ENCODE measurements at regions not wholly inside any gene's neighbourhood (a gene's known extent, or its start where the extent isn't known, plus 50 kb on each side); places are given as distances from the start of the nearest gene placed in this dataset.
"Not testable (repeated sequence)": the region's sequence is repeated elsewhere in the genome, so short reads cannot be mapped to it uniquely, and the experiment has no call there.

DNA sequence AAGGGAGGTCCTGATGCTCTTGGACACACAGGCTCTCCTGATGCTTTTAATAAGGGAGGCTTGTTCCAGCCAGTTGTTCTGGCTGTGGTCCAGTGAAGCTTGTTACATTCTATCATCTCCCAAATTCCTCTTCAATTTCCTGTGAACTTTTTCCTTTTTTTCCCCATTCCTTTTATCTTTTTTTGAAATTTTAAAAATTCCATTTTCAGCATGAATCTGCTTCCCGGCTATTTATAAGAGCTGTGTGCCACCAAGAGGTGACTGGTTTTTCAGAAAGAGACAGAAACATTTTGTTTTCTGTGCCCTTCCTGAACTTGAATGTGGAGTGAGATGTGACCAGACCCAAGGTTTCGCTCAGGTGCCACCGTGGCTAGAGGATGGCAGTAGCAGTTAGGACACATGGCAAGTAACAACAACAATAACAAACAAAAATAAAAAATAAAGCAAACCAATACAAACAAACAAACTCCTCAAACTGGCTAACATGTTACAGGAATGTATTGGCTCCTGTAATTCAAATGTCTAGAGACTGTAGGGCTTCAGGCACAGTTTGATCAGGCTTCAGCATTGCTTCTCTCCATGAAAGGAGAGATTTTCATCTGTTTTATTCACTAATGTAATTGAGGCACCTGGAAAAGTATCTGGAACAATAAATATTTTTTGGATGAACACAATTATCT, 121.1 kb downstream of the BOD1 start:
- DNase-seq (ENCODE audit: low spot score): no peak

GRCh38 chr5:173494446-173494845, 122.0 kb downstream of the BOD1 start:
- no peak for DNase-seq (ENCODE audit: low spot score)

GRCh38 chr5:173493846-173494245, 122.6 kb downstream of the BOD1 start:
- DNase-seq (ENCODE audit: low spot score): no peak

DNA sequence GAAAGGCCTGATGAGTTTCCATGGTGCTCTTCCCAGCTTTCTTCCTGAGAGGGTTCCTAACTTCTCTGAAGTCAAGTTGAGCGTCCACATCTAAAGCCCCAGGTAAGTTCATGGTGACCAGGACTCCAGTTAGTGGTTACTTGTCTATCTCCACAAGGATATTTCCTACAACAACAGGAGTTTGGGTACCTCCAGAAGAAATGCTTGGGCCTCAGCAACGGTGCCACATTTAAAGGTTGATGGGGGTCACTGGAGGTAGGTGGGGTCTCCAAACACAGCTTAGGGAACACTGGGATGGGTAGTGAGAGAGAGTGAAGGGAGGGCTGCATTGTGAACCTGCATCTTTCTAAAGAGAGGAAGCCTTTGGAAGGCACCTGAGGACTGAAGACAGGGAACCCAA, 123.4 kb downstream of the BOD1 start:
- DNase-seq (ENCODE audit: low spot score): no peak

DNA sequence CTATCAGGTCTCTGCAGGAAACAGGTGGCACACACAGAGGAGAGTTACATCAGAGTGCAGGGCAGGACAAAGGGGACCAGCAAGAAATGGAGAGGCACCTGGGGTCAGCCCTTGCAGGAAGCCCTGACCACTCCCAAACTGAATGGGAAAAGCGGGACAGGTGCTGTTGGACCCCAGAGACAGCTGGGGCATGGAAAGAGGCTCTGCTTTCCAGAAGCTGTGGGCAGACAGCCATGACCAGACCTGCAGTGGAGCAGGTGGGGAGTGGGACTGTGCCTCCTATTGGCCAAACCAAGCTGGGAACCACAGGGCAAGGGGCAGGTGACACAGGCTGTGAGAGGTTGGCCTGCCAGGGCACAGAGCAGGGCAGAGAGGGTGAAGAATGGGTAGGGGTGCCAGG, 125.8 kb downstream of the BOD1 start:
- no peak for DNase-seq (ENCODE audit: low spot score)

GRCh38 chr5:173488144-173488543, 128.3 kb downstream of the BOD1 start:
- DNase-seq (ENCODE audit: low spot score): no peak

DNA sequence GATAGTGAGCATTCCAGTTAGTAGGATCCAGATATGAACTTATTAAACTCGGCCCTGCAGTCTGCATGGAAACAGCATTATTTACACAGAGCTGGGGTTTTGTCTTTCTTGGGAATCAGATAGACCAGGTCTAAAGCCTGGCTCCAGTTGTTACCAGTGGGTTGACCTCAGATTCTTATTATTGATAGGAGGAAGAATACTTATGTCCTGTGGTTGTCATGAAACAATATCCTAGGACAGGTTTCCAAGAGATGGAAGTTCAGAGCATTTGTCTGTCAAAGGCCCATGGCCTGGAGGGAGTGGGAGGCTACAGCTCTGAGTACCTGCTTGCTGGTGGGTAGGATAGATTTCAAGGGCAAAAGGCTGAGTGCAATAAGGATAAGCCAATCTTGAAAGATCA, 129.2 kb downstream of the BOD1 start:
- no peak for DNase-seq (ENCODE audit: low spot score)

DNA sequence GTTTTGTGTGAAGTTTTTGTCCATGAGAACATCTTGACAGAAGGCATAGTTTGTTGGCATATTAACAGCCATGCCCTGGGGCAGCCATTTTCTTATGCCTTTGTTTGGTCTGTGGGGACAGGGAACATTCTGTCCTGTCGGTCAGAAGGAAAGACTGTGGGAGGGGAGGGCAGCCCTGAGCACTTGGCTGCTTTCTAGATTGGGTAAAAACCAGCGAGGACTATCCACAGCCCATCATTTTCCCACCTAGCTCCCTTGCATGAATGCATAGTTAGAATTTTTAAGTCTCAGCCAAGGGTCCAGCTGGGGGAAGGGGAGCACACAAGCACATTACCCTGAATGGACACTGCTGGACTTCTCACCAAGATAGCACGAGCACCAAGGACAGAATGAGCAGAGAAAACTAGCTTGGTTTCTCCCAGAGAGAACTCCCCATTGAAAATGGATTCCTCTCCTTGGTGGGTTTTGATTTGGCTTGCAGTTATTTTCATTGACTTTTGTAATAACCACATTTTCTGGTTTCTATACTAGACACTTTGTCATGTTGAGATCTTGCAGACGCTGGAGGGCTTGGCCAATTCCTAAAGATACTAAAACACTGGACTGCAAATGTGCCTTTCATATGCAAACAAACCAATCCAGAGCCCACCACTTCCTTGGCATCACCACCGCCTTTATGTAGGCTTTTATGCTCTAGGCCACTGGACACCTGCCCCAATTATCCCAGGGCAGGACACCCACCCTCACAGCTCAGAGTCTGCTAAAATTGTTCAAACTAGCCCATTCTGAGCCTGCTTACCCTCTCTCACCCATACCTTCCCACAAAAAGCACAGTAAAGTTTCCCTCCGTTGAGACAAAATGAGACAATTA, 129.9 kb downstream of the BOD1 start:
- DNase-seq (ENCODE audit: low spot score): no peak

DNA sequence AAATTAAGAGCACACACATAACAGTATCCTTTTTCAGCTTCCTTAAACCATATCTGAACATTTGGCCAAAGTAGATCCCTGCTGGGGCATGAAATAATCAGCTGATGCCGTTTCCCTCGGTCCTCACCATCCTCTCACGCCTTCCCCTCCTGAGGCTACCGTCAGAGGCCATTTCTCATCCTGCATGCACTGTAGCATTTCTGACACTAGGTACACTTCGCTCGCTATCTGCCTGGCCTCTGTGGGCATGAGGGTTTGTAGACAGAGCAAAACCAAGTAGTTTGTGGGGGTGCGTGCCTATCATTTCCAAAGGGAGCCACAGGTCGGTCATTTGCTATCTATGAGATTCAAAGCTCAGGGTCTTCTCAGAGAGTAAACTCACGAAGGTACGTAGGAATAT, 131.9 kb downstream of the BOD1 start:
- no peak for DNase-seq (ENCODE audit: low spot score)

DNA sequence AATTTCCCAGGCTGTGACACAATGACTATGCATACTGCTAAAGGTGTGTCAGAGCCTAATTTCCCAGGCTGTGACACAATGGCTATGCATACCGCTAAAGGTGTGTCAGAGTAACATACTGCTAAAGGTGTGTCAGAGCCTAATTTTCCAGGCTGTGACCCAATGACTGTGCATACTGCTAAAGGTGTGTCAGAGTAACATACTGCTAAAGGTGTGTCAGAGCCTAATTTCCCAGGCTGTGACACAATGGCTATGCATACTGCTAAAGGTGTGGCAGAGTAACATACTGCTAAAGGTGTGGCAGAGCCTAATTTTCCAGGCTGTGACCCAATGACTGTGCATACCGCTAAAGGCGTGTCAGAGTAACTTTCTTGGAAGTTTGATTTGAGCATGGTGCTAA, 132.9 kb downstream of the BOD1 start:
- not testable (repeated sequence) for DNase-seq (ENCODE audit: low spot score)

GRCh38 chr5:173483160-173483559, 133.3 kb downstream of the BOD1 start:
- no peak for DNase-seq (ENCODE audit: low spot score)

DNA sequence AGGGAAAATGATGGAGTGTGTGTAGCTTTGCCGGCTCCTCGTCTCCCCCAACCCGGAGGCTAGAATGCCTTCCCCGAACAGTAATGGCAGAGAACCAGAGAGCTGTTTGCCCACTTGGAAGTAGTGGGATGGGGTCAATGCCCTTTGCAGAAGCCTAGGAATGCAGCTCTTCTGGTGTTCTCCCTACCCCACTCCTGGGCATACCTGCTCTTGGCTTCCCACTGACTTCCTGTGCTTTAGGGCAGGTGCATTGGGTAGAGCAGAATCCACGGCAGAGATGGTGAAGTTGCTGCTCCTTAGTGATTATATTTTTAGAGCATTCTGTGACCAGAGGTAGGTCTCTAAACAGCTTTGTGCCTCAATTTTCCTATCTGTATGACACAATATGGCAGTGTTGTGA, 134.6 kb downstream of the BOD1 start:
- DNase-seq (ENCODE audit: low spot score): no peak

DNA sequence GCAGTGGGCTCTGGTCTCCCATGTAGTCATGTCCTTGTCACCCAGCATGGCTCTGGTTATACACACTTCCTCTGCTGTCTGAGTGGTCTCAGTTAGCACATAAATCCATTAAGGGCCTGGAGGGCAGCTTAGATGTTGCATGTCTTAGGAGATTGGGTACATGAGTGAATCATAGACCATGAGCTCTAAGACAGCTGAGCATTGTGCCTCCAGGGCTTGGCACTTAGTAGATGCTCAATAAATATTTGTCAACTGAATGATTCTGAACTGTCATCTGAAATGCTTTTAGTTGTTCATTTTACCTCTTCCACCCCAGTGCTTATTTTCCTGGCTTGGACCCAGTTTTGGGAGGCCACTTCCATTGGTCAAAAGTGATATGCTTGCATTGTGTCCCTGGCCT, 135.6 kb downstream of the BOD1 start:
- DNase-seq (ENCODE audit: low spot score): no peak

- DNase-seq (ENCODE audit: low spot score): no peak
Measured at GRCh38 chr5:173479711-173480110, 136.7 kb downstream of the BOD1 start.

DNA sequence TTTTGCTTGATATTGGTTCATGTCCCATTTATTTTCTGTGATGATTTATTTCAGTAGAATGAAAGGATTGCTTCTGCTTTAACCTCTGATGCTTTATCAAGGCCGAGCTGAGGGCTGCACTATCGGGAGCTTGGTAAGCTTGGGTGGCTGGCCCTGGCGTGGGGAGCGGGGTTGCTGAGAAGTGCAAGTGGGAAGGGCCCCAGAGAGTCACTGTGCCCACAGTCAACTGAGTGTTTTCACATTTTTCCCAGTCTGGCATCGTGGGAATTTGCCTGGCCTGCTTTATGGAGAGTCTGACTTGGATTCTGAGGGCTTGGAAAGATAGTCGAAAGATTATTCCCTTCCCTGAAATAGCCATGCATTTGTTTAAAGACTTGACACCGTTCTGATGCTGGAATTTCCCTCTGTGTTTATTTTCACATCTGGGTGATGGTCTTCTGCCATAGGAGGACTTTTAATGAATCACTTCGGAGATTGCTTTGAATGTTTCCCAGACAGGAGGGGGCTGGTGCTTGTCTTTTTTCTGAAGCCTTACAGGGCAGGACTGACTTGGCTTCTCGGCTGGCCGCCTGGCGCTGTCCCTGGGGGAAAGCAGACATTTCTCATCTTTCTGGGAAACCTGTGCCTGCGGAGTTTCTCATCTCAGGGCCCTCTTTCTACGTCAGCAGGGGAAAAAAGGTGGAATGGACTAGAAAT, 139.0 kb downstream of the BOD1 start:
- DNase-seq (ENCODE audit: low spot score): no peak

DNA sequence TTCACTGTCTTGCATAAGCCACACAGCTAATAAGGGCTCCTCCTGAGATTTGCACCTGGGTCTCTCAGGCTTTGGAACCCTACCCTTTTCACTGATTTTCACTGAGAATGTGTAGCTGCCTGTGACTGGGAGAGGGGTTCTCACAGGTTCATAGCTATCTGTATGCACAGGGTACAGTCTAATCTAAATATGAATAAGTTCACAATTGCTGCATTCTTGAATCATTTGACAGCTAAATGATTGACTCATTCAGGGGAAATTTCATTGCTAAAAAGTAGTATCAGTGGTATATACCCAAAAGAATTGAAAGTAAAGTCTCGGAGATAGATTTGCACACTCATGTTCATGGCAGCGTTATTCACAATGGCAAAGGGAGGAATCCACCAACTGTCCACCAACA, 140.7 kb downstream of the BOD1 start:
- DNase-seq (ENCODE audit: low spot score): no peak

DNA sequence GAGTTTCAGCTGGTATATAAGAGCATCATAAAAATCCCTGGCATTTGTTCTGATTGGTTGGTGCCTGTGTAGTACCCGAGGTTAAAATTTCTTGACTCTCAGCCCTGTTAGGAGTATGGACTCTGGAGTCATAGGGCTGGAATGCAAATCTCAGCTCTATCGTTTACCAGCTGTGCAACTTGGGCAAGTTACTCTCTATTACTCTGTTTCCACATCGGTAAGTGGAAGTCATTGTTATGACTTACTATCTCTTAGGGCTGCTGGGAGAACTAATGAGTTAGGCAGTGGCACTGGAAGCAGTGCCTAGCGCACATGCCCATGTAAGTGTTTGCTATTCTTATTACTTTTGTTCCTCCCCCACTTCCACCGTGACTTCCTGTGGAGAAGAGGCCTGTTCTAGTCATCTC, 141.6 kb downstream of the BOD1 start:
- no peak for DNase-seq (ENCODE audit: low spot score)

GRCh38 chr5:173473288-173473687, 143.2 kb downstream of the BOD1 start:
- no peak for DNase-seq (ENCODE audit: low spot score)

DNA sequence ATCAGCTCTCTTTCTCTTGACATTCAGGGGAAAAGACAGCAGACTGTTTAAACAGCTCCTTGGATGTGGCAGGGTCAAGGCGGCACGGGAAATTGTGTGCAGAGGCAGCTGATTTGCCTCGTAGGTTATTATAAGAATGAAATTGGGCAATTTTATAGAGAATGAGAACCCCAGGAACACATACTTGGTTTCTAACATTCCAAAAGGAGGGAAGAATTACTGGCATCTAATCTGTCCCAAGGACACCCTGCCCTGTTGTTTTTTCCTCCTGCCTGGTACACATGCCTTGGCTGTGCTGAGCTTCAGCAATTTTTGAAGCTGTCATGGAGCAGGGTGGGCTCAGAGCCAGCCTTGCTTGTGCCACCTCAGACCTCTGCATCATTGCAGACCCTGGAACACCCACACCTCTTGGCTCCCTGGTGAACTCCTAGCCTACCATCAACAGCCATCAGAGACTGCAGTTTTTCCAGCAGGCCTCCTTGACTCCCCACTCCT, 143.6 kb downstream of the BOD1 start:
- DNase-seq (ENCODE audit: low spot score): no peak

GRCh38 chr5:173472164-173472563, 143.9 kb upstream of the STC2 start:
- no peak for DNase-seq (ENCODE audit: low spot score)

DNA sequence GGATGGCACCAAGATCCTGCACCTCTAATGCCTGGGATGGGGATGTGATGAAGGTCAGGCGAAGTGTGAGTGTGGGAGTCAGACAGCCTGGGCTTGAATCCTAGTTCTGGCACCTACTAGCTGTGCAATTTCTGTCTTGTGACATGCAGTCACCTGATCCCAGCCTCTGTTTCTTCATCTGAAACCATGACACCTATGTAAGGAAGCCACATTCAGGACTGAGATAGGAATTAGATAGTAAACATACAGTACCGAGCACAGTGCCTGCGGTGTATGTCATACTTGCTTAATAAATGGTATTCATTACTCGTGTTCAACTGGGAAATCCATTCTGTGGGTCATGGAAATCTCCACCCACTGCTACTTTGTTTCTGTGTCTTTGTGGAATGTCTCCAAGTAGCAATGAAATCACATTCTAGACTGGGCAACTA, 140.6 kb upstream of the STC2 start:
- no peak for DNase-seq (ENCODE audit: low spot score)

DNA sequence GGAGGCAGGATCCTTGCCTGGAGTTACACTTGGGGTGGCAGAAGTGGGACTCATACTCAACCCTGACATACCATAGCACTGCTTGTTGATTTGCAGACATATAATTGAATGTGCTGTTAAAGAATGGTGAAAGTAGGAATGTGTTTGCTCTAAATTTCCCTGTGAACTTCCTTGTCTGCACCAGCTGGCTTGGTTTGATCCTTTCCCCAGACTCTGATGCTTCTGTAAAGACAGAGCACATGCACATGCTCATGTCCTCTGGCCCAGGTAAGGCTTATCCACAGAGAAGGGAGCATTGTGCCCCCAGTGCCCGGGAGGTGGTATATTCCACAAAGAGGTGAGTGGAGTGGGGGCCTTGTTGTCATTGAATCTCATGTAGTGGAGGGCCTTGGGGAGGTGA, 138.0 kb upstream of the STC2 start:
- DNase-seq (ENCODE audit: low spot score): no peak

- DNase-seq (ENCODE audit: low spot score): no peak
Measured at GRCh38 chr5:173464813-173465212, 136.6 kb upstream of the STC2 start.
